ENCODE measurements at regions not wholly inside any gene's neighbourhood (a gene's known extent, or its start where the extent isn't known, plus 50 kb on each side); places are given as distances from the start of the nearest gene placed in this dataset.

DNA sequence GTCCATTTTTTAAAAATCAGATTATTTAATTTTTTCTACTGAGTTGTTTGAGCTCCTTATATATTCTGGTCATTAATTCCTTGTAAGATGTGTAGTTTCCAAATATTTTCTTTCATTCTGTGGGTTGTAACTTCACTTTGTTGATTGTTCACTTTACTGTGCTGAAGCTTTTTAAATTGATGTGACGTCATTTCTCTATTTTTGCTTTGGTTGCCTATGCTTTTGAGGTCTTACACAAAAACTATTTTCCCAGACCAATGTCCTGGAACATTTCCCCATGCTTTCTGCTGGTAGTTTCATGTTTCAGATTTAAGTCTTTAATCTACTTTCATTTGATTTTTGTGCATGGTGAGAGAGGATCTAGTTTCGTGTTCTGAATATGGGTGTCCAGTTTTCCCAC lies 753.6 kb downstream of the TRIML1 start:
- TF ChIP-seq CEBPB (IDR thresholded peaks at IDR 0.05; ENCODE audit: low read depth, low read length): no peak
- TF ChIP-seq, protein P1, sequence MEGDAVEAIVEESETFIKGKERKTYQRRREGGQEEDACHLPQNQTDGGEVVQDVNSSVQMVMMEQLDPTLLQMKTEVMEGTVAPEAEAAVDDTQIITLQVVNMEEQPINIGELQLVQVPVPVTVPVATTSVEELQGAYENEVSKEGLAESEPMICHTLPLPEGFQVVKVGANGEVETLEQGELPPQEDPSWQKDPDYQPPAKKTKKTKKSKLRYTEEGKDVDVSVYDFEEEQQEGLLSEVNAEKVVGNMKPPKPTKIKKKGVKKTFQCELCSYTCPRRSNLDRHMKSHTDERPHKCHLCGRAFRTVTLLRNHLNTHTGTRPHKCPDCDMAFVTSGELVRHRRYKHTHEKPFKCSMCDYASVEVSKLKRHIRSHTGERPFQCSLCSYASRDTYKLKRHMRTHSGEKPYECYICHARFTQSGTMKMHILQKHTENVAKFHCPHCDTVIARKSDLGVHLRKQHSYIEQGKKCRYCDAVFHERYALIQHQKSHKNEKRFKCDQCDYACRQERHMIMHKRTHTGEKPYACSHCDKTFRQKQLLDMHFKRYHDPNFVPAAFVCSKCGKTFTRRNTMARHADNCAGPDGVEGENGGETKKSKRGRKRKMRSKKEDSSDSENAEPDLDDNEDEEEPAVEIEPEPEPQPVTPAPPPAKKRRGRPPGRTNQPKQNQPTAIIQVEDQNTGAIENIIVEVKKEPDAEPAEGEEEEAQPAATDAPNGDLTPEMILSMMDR (conservative IDR thresholded peaks at IDR 0.05; ENCODE audit: low read depth, low read length): no peak
- TF ChIP-seq, protein P2, sequence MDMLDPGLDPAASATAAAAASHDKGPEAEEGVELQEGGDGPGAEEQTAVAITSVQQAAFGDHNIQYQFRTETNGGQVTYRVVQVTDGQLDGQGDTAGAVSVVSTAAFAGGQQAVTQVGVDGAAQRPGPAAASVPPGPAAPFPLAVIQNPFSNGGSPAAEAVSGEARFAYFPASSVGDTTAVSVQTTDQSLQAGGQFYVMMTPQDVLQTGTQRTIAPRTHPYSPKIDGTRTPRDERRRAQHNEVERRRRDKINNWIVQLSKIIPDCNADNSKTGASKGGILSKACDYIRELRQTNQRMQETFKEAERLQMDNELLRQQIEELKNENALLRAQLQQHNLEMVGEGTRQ (IDR thresholded peaks at IDR 0.05; ENCODE audit: low read depth, low read length): no peak
- TF ChIP-seq FOS (IDR thresholded peaks at IDR 0.05; ENCODE audit: low read depth, low read length): no peak
- TF ChIP-seq SMC3 (IDR thresholded peaks at IDR 0.05; ENCODE audit: low read depth, low read length): no peak
- TF ChIP-seq MXI1 (IDR thresholded peaks at IDR 0.05; ENCODE audit: borderline replicate concordance, low read depth, low read length): no peak
- no peak for TF ChIP-seq POLR2A (IDR thresholded peaks at IDR 0.05; ENCODE audit: low read depth, low read length)
- no peak for TF ChIP-seq RAD21 (IDR thresholded peaks at IDR 0.05; ENCODE audit: low read length)
- no peak for TF ChIP-seq MAFK (IDR thresholded peaks at IDR 0.05; ENCODE audit: low read depth, low read length)
- no peak for TF ChIP-seq MAZ (IDR thresholded peaks at IDR 0.05; ENCODE audit: borderline replicate concordance, low read depth, low read length)

All from IMR-90 (cell line).